Epidermal melanocyte (primary cell): ENCODE measurements at regions not wholly inside any gene's neighbourhood (a gene's known extent, or its start where the extent isn't known, plus 50 kb on each side); places are given as distances from the start of the nearest gene placed in this dataset.
"Not testable (repeated sequence)": the region's sequence is repeated elsewhere in the genome, so short reads cannot be mapped to it uniquely, and the experiment has no call there.

Experiments
- DNase-seq: peaks from one replicate; pipeline ENCODE4 v3.0.0; 2011; ENCODE audit warnings: low spot score; ENCODE audit not compliant: insufficient read length

DNA sequence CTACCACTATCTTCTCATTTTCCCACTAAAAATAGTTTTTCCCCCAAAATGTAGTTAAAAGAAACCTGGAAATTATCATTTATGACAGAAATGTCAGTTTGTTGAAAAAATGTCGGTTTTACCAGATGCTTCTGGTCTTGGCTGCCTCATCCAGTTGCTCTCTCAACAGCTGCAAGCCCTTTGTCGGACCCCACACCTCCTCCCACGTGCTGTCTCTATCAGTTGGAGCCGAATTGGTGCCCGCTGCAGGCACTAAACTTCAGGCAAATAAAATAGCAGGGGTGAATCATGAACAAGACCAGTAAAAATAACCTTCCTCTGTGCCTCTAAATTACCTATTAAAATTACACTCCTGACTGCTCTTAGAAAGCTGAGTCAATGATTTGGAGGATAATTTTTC, 129.5 kb upstream of the CEP162 start:
- no peak for DNase-seq

DNA sequence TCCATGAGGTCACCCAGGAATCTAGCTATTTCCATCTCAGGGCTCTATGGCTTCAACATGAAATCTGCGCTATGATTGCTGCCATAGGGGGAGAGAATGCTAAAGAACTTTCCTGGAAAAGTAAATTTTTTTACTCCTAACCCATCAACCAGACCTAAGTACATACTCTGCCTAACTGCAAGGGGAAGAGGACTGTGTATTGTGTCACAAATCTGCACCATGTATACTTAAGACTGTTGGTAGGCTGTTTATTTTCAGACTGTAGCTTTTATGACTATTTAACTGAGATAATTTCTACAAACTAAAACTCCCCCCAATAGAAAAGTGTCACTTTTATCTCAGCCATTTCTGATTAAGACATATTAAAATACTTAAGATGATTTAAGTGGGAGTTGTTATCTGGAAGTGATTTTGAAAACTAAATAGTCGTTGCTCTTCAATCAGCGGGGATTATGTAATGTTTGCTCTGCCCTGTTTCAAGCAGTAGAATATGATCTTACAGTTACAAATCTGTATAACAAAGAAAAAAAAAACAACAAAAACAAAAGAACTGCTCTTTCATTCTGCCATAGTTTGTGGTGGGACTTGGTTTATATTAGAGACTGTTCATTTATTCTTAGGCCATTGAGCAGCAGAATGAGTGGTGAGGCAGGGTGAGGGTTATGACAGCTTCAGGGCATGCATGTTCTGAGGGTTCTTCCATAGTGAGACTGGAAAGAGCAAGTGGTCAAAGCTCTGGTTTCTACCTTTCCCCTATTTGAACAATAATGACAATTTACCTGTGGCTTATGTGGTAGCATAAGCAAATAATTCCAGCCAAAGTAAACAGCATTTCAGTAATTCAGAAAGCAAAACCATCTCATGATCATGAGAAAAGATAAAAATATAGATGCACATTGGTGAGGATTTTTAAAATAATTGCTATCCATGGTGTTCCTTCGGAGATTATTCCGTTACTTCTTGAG, 126.3 kb upstream of the CEP162 start:
- no peak for DNase-seq

DNA sequence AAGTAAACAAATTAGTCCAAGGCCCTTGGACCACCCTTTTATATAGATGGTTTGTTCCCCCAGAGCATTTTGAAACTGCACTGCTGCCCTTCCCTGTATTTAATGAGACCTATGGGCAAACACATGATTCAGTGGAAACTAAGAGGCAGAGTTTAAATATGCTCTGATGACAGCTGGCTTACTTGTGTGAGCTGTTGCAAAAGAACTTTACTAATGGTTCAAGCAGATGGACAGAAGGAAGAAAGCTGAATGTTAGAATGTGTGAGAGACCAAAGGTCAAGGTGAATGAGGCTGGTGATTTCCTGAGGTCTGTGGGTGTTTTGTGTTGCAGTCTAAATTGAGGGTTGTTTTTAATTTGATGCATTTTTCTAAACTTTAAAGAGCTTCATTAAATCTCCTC, 123.0 kb upstream of the CEP162 start:
- DNase-seq: no peak

DNA sequence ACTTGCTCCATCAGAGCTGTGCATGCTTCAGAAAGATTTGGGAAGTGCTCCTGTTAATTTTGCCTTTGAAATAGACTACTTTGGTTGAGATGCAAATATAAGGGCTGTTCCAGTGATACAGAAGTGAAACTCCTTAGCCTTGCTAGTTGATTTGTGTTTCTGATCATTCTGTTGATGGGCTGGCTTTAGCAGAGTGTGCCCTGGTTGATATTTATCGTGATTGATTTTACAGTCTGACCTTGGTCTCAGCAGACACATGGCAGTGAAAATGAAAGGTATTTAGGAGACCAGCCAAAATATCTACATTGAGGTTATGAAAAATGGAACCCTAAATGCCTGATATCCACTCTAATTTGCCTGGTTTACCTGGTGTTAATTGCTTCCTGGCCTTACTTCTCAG, 122.1 kb upstream of the CEP162 start:
- DNase-seq: no peak

DNA sequence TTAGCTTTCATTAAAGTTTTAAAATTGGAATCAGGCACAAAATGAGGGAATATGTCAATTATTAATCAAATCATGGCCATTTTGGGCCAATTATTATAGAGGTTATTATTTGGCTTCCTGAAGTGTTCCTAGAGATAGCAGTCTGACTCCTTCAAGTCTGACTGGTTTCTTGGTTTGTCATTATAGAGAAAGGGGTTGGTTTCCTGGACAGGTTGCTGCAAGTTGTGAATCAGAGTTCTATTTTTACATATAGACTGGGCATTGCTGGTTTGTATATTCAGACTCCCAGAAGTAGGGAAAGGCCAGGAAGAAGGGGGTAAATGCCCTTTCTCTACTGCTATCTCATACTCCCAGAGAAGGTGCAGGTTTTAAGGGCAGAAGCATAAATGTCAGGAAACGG, 121.4 kb upstream of the CEP162 start:
- DNase-seq: no peak

DNA sequence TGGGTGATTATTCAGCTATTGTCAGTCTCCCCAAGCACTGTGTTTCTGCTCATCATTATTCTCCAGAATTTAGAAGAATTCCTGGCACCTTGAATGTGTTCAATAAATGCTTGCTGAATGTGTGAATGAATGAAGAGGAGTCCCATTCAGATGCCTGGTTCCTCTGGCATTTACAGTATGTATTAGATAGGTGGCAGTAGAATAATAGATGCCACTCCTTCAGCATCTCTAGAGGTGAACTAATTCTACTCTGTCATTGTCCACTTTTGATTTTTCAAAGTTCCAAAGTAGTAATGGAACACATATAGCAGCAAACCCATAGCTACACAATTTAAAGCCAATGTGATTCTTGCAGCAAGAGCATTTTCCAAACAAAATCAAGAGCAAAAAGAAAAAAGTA, 118.9 kb upstream of the CEP162 start:
- DNase-seq: no peak

DNA sequence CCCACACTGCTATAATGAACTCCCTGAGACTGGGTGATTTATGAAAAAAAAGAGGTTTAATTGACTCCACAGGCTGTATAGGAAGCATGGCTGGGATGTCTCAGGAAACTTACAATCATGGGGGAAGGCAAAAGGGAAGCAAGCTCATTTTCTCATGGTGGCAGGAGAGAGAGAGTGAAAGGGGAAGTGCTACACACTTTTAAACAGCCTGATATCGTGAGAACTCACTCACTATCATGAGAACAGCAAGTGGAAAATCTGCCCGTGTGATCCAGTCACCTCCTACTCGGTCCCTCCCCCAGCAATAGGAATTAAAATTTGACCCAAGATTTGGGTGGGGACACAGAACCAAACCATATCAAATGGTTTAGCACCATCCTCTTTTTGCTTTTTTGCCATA, 116.6 kb upstream of the CEP162 start:
- DNase-seq: no peak

DNA sequence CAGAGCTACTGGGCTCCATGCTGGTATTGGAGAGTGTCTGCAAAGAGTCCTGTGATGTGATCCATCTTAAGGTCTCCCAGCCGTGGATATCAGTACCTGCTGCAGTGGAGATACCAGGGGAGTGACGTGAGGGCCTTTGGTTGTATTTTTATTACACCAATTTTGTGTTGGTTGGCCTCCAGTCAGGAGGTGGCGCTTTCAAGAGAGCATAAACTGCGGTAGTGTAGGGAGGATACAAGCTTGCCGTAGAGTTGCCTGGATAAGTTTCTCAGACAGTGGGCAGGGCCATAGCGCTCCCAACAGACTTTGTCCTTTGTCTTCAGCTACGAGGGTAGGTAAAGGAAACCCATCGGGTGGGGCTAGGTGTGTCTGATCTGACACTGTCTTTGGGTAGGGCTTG, 113.0 kb upstream of the CEP162 start:
- no peak for DNase-seq

DNA sequence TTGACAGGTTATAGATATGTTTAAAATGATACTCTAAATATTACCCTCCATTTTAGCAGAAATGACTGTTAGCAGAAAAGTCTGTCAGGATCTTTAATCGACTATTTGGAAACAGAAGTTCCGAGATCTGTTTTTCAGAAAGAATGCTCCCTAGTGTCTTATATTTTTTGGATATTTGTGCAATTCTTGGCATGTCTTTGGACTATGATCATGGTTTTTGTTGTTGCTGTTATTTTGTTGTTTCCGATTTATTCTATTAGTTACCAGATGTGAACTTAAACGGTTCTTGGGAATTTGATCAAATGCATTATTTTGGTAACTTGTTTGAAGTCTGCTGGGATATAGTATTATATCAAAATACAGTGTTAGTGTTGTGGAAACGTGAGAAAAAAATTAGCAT, 106.4 kb upstream of the CEP162 start:
- no peak for DNase-seq

DNA sequence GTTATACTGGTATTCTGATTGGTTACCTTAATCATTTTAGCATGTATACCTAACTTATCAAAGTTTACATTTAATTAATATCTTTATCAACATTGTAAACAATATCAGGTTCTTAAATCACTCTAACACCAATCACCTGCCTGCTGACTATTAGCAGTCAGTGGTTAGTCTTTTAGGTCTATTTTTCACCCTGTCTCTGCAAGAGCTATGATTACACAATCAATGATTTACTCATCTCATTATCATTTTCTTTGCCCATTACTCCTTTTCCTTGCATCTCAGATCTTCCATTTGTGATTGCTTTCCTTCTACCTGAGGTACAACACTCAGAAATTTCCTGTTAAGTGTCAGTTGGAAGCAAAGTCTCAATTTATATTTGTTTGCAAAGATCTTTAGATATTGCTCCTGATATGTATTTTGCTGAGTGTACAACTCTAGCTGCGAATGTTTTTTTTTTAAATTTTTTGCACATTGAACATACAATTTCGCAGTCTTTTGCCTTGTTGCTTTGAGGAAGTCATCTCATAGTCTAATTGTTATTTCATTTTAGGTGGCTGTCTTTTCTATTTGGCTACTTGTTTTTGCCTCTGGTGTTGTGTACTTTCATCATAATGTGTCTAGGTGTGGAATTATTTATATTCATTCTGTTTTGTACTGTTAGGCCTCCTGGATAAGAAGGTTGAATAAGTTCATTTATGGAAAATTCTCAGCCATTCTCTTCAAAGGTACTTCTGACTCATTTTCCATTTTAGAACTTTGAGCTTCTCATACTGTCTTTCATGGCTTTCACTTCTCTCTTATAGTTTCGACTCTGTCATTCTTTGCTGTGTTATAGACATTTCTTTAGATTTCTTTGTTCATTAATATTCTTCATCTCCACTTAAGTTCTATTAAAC, 104.9 kb upstream of the CEP162 start:
- DNase-seq: no peak

DNA sequence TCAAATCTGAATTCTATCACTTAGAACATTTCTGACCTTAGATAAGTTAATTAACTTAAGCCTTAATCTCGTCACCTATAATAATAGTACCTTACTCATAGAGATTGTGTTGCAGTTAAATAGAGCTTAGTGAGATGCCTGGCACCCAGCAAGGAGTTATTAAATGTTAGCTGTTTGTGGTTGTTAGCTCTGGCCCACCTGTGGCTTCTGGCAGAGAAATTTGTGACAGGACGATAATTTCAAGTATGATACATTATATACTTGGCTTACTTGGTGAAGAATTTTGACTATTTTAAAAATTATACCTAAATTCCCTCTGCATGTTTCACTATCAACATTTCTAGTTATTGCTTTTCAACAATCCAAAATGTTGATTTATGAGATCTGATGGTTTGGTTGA, 102.9 kb upstream of the CEP162 start:
- no peak for DNase-seq

DNA sequence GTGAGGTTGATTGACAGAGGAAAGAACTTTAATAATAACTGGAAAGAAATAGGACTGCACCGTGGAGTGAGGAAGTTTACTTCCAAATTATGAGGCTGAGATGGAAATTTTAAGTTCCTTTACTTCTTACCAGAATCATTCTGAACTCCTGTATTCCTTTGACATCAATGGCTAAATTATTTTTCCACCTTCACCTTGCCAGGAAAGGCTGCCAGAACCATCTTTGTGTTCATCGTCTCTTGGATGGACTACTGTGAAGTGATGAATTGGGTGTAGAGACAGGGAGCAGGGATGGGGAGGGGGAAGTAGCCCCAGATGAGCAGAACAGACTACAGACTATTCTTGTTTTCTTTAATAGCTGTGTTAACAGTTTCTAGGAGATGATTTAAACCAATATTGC, 102.1 kb upstream of the CEP162 start:
- DNase-seq: no peak

DNA sequence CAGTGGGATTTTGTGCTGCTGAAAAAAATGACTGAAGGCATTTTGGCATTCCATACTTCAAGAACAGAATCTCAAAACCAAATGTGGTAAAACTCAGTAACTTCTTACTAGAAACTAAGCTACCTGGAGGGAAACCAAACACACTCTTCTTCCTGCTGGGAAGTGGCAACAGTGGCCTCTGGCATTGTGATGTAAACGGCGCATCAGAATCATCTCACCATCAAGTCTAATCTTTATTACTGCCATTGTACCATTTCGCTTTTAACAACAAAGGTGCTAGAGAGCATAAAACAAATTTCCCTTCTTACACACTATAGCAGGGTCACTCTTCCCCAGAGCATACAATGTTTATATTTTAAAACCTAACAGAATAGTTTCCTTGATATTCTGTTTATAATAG, 101.6 kb upstream of the CEP162 start:
- DNase-seq: no peak

DNA sequence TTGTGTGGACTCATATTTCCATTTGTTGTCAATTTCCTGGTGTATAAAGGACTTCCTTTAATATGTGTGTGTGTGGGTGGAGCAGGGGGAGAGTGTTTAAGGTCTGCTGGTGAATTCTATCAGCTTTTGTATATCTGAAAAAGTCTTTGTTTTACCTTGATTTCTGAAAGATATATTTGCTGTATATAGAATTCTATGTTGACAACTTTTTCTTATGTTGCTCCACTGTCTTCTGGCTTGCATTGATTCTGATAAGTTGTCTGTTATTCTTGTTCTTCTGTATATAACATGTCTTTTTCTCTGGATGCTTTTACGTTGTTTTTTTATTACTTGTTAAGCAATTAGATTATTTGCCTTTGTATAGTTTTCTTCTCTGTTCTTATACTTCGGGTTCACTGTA, 90.0 kb upstream of the CEP162 start:
- no peak for DNase-seq

DNA sequence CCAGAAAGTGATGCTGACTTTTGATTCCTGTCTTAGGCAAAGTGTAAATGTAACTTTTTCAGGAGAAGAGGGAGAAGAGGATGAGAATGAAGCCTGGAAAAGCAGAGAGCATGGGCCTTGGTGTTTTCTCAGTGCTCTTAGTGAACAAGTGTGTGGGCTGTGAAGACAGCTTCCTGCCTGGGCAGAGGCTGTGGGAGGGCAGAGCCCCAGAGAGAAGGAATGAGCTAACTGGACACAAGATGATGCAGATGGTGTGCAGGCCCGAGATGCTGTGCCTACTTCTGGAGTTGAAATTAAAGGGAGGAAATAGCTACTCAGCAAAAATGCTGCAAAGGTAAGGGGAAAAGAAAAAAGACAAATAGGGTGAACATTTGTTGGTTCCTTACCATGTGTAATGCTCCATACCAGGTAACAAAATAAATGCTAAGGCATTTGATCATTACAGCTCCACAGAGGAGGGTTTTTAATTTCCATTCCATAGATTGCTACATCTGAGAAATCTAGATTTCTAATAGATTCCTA, 87.0 kb upstream of the CEP162 start:
- DNase-seq: no peak

DNA sequence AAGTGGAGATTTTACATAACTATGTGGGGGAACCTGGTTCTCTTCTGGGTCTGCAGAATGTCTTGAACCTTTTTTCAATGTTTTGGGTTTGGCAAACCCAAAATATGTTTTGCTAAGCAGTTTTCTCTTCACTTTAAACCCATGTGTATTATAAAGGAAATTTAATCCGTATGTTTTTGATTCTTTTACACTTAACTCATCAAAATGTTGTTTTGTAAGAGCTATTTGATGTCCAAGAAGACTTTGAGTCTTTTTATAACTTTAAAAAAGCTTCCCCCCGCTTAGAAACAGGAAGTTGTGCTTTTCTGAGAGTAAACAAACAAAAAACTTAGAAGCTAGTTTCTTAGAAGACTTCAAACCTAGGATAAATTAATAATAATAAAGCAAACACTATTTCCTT, 81.9 kb upstream of the CEP162 start:
- DNase-seq: no peak

DNA sequence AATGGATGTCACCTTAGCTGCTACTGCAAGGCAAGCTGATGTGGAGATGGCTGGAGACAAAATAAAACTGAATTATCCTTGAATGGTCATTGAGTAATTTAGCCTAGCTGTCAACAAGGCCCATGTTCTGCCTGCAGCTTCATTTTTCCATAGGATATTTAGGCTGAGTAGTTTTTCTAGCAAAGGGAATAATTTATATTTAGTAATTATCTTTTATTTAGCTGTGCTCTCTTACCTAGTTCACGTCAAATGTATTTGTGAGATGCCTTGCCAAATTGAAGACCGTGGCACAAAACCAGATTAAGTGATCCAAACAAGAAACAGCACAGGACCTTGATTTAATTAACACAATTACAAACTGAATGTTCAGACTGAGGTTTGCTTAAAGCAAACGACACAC, 77.4 kb upstream of the CEP162 start:
- no peak for DNase-seq

DNA sequence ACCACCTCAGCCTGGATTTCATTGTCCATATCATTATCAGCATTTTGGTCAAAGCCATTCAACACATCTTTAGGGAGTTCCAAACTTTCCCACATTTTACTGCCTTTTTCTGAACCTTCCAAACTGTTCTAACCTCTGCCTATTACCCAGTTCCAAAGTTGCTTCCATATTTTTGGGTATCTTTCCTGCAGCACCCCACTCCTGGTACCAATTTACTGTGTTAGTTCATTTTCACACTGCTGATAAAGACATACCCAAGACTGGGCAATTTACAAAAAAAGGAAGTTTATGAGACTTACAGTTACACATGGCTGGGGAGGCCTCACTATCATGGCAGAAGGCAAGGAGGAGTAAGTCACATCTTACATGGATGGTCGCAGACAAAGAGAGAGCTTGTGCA, 63.6 kb upstream of the CEP162 start:
- not testable (repeated sequence) for DNase-seq

DNA sequence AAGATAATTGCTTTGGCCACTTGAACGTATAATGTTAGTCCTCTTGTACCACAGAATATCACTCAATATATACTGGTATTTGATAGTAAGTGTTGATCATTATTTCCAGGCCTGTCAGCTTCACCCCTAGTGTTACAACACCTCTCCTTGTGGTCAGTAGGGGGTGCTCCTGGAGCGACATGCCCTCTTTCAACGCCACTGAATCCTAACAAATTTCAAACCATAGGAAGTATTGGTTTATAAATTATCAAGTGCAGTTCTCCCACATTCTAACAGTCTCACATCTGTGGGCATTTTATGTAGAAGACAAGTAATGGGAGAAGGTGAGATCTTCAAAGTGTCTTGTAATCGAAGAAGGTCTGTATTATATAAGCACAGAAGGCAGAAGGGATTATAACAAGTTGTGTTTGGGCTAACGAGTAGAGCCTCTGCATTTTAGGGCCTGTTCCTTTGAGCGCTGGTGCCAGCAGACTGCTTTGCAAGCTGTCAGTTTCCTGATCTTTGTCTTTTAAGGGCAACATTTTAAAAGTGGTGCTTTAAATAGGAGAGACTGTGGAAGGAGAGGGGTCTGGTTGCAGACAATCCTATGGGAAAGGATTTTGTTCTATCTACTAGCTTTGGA, 57.1 kb upstream of the CEP162 start:
- DNase-seq: no peak

DNA sequence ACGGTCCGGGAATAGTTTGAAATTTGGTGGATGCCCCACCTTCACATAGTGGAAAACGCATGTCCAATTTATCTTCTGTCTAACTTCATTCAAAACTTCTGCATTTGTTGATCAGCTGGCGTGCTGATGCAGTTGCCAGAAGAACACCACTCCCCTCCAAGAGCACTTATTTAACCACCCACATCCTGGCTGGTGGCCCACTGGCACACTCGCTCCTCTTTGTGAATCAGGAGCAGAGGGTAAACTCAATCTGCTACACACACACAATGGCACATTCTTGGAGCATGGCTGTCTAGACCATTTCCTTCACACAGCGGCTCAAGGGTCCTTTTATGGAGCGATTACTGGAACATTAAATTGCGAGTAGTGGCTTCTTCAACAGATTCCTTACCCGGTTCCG, 55.1 kb upstream of the CEP162 start:
- DNase-seq: peak; percentile 27

DNA sequence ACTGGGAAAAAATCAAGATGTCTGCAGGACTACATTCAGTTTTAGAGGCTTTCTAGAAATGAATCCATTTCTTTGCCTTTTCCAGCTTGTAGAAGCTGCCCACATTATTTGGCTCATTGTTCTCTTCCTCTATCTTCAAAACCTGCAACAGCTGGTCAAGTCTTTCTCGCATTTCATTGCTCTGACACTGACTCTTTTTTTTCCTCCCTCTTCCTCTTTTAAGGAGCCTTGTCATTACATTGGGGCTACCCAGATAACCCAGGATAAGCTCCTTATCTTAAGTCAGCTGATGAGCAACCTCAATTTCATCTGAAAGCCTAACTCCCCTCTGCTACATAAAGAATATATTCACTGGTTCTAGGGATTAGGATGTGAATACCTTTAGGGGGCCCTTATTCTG, 53.2 kb upstream of the CEP162 start:
- no peak for DNase-seq

DNA sequence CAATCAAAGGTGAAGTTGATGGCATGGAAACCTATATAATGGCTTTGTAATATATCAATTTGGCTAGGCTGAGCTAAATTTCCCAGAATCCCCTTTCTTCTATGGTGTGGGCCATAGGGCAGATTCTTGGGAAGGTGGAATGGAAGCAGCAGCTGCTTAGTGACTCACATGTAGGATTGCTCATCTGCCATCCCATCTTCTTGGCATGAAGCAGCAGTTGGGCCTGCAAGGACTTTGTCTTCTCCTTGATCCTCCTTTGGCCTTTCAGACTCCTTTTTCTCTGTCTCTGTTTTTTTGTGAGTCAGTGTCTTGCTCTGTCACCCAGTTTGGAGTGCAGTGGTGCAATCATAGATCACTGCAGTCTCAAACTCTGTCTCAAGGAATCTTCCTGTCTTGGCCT, 52.6 kb upstream of the CEP162 start:
- DNase-seq: no peak
